Breast epithelium (tissue), 3 donors: ENCODE measurements at regions not wholly inside any gene's neighbourhood (a gene's known extent, or its start where the extent isn't known, plus 50 kb on each side); places are given as distances from the start of the nearest gene placed in this dataset.
A peak's percentile ranks its signal among the peaks of the same experiment; 100 is the strongest.
"Not testable (repeated sequence)": the region's sequence is repeated elsewhere in the genome, so short reads cannot be mapped to it uniquely, and the experiment has no call there.

Experiments
- CTCF ChIP-seq, 3 donors: fragments of 450-650 bp; IDR thresholded peaks; one replicate each; pipeline ENCODE4 v1.5.1; 2016 to 2017; ENCODE audit warnings: antibody characterized with exemption in 3 of 3, mild to moderate bottlenecking in 3 of 3, moderate library complexity in 3 of 3
- POLR2A ChIP-seq: fragments of 450-650 bp; IDR thresholded peaks from one replicate; pipeline ENCODE4 v1.6.1; 2016; ENCODE audit warnings: antibody characterized with exemption, mild to moderate bottlenecking, moderate library complexity

GRCh38 chr3:198167339-198168039 lies 207.5 kb downstream of the LMLN start:
- TF ChIP-seq POLR2A = not testable (repeated sequence)
- TF ChIP-seq CTCF (IDR thresholded peaks at IDR 0.05) = peak in 2 of 3 donors; percentile 36 to 42
